GM12874 (cell line): ENCODE measurements at regions not wholly inside any gene's neighbourhood (a gene's known extent, or its start where the extent isn't known, plus 50 kb on each side); places are given as distances from the start of the nearest gene placed in this dataset.

ENCODE experiments used
- CTCF ChIP-seq: IDR thresholded peaks from 2 replicates; pipeline ENCODE4 v1.5.1; 2011; ENCODE audit warnings: low read depth, mild to moderate bottlenecking, control low read depth, low read length, moderate library complexity; ENCODE audit not compliant: insufficient read depth

GRCh38 chr6:164927288-164928056 lies 381.9 kb downstream of the C6orf118 start:
- TF ChIP-seq CTCF, result peak; percentile 92

GRCh38 chr6:164926686-164927085 lies 382.7 kb downstream of the C6orf118 start:
- no peak for TF ChIP-seq CTCF

GRCh38 chr6:164925681-164926530 lies 383.5 kb downstream of the C6orf118 start:
- TF ChIP-seq CTCF, result no peak

GRCh38 chr6:164924674-164925073 lies 384.7 kb downstream of the C6orf118 start:
- TF ChIP-seq CTCF, result no peak

- TF ChIP-seq CTCF, result no peak
Observed at GRCh38 chr6:164917211-164917610, 392.2 kb downstream of the C6orf118 start.

GRCh38 chr6:164916087-164916486 lies 393.3 kb downstream of the C6orf118 start:
- TF ChIP-seq CTCF, result no peak

- no peak for TF ChIP-seq CTCF
Observed at GRCh38 chr6:164911873-164912580, 397.4 kb downstream of the C6orf118 start.
